ENCODE measurements at regions not wholly inside any gene's neighbourhood (a gene's known extent, or its start where the extent isn't known, plus 50 kb on each side); places are given as distances from the start of the nearest gene placed in this dataset.
"Not testable (repeated sequence)": the region's sequence is repeated elsewhere in the genome, so short reads cannot be mapped to it uniquely, and the experiment has no call there.

DNA sequence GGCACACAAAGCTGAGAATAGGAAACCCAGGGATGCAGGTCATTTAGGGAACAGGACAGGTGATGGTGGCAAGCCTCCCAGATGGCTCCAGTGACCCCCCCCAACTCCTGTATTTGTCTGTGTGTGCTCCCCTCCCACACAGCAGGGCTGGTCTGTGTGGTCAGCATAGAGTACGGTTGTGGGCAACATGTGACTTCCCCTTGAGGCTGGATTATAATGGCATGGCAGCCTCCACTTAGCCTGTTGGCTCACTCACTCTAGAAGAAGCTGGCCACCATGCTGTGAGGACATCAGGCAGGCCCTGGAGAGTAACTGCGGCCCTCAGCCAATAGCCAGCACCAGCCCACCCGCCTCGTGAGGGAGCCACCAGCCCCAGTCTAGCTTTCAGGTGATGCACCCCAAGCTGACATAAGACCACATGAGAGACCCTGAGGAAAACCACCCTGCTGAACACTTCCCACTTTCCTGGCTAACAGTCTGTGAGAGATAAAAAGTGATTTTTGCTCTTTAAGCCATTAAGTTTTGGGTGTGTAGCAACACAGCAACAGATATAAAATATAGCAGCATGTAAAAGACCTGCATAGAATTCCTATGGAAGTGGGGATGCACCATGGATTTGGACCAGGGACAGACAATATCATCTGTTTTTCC, 151.3 kb downstream of the LAT start:
- DNase-seq, result not testable (repeated sequence)

- not testable (repeated sequence) for DNase-seq
These were observed 150.2 kb downstream of the LAT start for GRCh38 chr16:29135098-29135497.

DNA sequence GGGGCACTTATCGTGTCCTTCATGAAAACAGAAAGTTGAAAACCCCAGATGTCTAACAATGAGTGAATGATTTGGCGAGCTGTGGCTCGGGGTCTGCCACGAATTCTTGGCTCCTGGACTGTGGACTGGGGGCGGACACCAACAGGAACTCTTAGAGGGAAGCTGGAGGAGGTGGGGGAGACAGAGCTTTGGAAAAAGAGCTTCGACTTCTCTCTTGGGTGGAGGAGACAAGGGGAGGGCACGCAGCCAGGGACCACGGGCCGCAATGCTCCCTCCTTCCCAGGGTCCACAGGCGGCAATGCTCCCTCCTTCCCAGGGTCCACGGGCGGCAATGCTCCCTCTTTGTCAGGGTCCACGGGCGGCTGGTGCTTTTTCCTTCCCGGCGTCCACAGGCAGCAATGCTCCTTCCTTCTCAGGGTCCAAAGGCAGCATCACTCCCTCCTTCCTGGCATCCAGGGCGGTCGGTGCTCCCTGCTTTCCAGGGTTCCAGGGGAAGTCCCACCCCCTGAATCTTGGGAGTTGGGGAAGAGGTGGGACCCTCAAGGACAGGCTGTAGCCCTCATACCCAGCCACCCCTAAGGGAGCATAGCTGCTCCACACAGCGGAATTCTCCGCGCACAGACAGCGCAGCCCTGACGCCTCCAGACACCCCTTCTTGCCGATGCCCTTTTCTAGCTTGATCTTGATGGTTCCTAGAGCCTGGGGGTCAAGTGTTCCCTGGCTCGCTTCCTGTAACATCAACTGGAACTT, 149.0 kb downstream of the LAT start:
- DNase-seq, result not testable (repeated sequence)

- DNase-seq, result not testable (repeated sequence)
These were observed 148.0 kb downstream of the LAT start for GRCh38 chr16:29132869-29133268.

DNA sequence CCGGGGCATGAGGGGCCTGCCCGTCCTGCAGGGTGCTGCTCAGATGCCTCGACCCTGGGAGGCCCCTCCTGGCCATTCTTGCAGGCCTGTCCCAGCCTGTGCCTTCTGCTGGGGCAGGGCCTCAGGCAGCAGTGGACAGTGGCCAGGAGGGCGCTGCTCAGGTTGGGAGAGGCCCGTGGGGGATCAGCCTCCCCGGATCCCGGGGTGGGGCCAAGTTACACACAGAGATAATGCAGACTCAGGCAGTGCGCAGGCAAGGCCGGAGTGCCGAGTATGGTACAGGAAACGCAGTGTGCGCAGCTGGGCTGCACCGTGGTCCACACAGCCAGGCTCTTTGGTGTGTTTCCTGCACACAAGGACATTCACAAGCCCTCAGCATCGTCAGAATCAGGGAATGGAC, 147.6 kb downstream of the LAT start:
- not testable (repeated sequence) for DNase-seq

GRCh38 chr16:29130901-29131851, 146.3 kb downstream of the LAT start:
- peak in 14 of 56 donors; percentile 4 to 61 (median 24) for DNase-seq

- DNase-seq, result not testable (repeated sequence)
These were observed 145.4 kb downstream of the LAT start for GRCh38 chr16:29130131-29130711.

DNA sequence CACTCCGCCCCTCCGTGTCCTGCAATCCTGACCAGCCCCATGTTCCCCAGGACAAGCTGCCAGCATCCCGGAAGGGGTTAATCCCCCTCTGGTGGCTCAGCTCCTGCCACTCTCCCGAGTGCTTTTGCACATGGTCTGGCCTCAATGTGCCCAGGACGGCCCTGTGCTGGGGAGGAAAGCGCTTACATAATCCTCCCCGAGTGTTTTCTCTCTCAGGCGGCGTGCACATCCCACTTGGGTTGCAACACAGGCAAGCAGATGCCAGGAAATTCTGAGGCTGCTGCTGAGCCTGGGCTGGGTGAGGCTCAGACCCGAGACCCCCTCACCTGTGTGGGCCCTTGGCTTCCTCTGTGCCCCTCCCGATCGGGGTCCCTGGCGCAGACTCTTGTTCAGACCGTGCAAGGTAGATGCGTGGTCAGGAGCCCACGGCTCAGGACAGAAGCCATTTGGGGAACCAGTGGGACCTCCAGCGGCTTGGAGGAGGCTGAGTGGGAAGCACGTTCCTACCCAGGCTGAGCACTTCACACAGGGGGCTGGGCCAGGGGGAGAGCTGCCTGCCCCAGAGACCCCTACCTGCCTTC, 144.7 kb downstream of the LAT start:
- DNase-seq, result peak in 14 of 56 donors; percentile 2 to 30 (median 16)

DNA sequence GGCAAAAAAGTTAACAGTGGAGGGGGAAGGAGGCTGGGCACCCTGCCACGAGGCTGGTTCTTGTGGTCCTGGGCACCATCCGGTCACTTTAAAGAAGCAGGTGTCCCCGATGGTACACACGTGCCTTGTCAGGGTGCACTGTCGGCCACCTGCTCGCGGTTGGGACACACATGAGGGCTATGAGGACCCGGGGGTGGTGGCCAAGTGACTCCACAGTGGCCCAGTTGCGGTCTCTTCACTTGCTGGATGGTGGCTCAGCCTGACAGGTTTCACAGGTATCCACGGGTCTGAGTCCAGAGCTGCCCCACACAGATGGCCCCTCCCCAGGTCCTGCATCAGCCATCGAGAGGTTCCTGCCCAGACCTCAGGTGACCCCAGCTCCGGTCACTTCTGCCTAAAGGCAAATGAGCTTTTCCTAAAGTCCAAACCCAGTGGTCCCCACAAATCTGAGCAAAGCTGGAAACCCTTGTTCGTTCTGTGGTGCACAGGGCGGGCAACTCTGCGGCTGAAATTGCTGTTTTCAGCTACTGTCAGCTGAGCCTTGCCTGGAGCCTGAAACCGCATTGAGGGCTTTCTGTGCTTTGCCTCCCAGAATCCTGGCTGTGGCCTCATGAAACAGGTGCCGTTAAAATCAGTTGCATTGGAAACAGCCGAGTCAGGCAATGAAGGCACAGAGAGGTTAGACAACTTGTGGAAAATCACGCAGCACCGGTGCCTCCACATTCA, 144.0 kb downstream of the LAT start:
- not testable (repeated sequence) for DNase-seq

GRCh38 chr16:29127806-29128420, 143.1 kb downstream of the LAT start:
- not testable (repeated sequence) for DNase-seq

- DNase-seq, result no peak
These were observed 141.8 kb downstream of the LAT start for GRCh38 chr16:29126616-29127015.

- DNase-seq, result no peak
These were observed 141.2 kb downstream of the LAT start for GRCh38 chr16:29126057-29126494.

DNA sequence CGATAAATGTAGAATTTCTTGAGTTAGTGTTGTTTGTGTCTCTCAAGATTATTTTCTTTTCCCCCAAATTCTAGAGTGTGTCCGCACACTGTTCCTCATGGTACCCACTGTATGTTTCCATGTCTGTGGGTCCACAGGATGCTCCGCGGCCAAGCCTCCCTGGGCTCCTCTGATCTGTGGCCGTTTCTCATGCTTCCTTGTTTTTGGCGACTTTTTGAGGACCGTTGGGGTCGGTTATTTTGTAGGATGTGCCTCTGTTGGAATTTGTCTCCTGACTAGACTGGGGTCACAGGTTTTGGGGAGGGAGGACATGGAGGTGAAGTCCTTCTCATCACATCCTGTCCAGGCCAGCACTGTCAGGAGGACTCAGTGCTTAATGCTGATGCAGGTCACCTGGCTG, 140.0 kb downstream of the LAT start:
- no peak for DNase-seq

DNA sequence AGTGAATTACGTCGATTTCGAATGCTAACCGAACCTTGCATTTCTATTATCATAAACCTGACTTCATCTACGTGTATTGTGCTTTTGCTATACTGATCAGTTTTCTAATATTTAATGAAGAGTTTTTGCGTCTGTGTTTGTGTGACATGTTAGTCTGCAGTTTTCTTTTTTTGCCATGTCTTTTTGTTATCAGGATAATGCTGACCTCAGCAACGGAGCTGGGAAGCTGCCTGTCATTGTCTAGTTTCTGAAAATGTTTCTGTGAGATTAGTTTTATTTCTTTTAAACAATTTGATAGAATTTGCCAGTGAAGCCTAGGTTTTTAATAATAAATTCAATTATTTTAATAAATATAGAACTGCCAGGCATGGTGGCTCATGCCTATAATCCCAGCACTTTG, 139.3 kb downstream of the LAT start:
- not testable (repeated sequence) for DNase-seq

GRCh38 chr16:29120680-29121079, 135.8 kb downstream of the LAT start:
- not testable (repeated sequence) for DNase-seq

GRCh38 chr16:29118301-29118957, 133.6 kb downstream of the LAT start:
- not testable (repeated sequence) for DNase-seq

DNA sequence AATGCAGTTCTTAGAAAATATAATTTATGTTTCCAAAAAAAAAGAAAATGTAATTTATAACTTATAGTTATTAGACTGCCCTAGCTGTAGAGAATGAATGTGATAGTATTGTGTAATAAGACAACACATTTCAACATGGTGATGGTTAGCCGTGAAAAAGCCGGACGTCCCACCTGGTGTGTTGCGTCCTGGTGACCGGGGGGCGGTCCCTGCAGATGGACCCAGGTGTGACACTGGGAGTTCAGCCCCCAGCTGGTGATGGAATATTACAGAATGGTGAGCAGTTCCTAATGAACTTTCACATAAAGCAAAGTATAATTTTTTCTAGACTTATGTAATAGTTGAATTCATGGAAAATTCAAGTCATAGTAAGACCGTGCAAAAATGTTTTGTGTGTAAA, 132.8 kb downstream of the LAT start:
- DNase-seq, result no peak

GRCh38 chr16:29116980-29117379, 132.1 kb downstream of the LAT start:
- no peak for DNase-seq

GRCh38 chr16:29116207-29116606, 131.4 kb downstream of the LAT start:
- not testable (repeated sequence) for DNase-seq

All from amygdala (tissue), 56 donors.